Stimulated activated CD8-positive, alpha-beta memory T cell treated with anti-CD3 and anti-CD28 coated beads, Interleukin-15, amount 100 ng/mL, for 4 hours (primary cell): ENCODE measurements at regions not wholly inside any gene's neighbourhood (a gene's known extent, or its start where the extent isn't known, plus 50 kb on each side); places are given as distances from the start of the nearest gene placed in this dataset.
"Not testable (repeated sequence)": the region's sequence is repeated elsewhere in the genome, so short reads cannot be mapped to it uniquely, and the experiment has no call there.

Experiments
- DNase-seq, 2 donors: peaks; one replicate each; pipeline ENCODE4 v3.0.0-alpha.2; 2020; ENCODE audit warnings: low read depth in 2 of 2

GRCh38 chr3:87793337-87793877, 265.4 kb downstream of the CGGBP1 start:
- no peak for DNase-seq

- no peak for DNase-seq
Observed at GRCh38 chr3:87792534-87793336, 266.1 kb downstream of the CGGBP1 start, which contains the start of gene HTR1F. HTR1F (plus strand) TSS chr3:87792706.

GRCh38 chr3:87792198-87792533, 266.6 kb downstream of the CGGBP1 start:
- DNase-seq = no peak

- no peak for DNase-seq
Observed at GRCh38 chr3:87791248-87792027, 267.4 kb downstream of the CGGBP1 start.

GRCh38 chr3:87789049-87789448, 269.8 kb downstream of the CGGBP1 start:
- not testable (repeated sequence) for DNase-seq

GRCh38 chr3:87788516-87788915, 270.3 kb downstream of the CGGBP1 start:
- DNase-seq = no peak

- DNase-seq = no peak
Observed at GRCh38 chr3:87780811-87781210, 278.0 kb downstream of the CGGBP1 start.

GRCh38 chr3:87778876-87779275, 279.9 kb downstream of the CGGBP1 start:
- no peak for DNase-seq

GRCh38 chr3:87771337-87772192, 287.2 kb downstream of the CGGBP1 start:
- no peak for DNase-seq

- no peak for DNase-seq
Observed at GRCh38 chr3:87766721-87767120, 292.1 kb downstream of the CGGBP1 start.

GRCh38 chr3:87765256-87765655, 293.5 kb downstream of the CGGBP1 start:
- no peak for DNase-seq

GRCh38 chr3:87761795-87762194, 297.0 kb downstream of the CGGBP1 start:
- no peak for DNase-seq

- DNase-seq = no peak
Observed at GRCh38 chr3:87761341-87761740, 297.5 kb downstream of the CGGBP1 start.

- no peak for DNase-seq
Observed at GRCh38 chr3:87756616-87757015, 302.2 kb downstream of the CGGBP1 start.

GRCh38 chr3:87755852-87756251, 303.0 kb downstream of the CGGBP1 start:
- no peak for DNase-seq

- DNase-seq = no peak
Observed at GRCh38 chr3:87742250-87742649, 316.6 kb downstream of the CGGBP1 start.

GRCh38 chr3:87740894-87741293, 317.9 kb downstream of the CGGBP1 start:
- not testable (repeated sequence) for DNase-seq

GRCh38 chr3:87737817-87738216, 321.0 kb downstream of the CGGBP1 start:
- DNase-seq = not testable (repeated sequence)

GRCh38 chr3:87733671-87734367, 325.0 kb downstream of the CGGBP1 start:
- DNase-seq = no peak

- DNase-seq = no peak
Observed at GRCh38 chr3:87732294-87732693, 326.5 kb downstream of the CGGBP1 start.

GRCh38 chr3:87727783-87728182, 331.0 kb downstream of the CGGBP1 start:
- DNase-seq = no peak
